COLO668 (cell line): ENCODE measurements at regions not wholly inside any gene's neighbourhood (a gene's known extent, or its start where the extent isn't known, plus 50 kb on each side); places are given as distances from the start of the nearest gene placed in this dataset.
"Not testable (repeated sequence)": the region's sequence is repeated elsewhere in the genome, so short reads cannot be mapped to it uniquely, and the experiment has no call there.

Source experiments
- DNase-seq: peaks from one replicate; lab custom pipeline; 2025; ENCODE audit not compliant: unreplicated experiment; lab: John Stamatoyannopoulos, UW

DNA sequence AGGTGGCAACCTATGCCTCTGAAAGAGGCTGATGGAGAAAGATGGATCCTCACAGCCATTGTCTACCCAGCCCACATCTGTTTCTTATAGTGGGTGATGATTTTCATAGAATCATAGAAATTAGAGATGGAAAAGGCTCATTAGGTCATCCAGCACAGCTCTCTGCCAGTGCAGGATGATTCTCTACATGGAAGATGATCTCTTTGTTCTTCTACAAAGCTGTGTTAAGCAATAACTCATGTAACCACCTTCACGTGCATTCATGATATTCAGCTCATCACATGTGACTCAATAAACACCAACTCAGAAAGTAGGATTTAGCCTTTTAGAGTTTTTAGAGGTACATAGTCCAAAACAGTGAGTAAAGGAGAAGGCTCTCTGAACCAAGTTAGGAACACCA lies 539.4 kb upstream of the ID2 start:
- DNase-seq, result no peak

DNA sequence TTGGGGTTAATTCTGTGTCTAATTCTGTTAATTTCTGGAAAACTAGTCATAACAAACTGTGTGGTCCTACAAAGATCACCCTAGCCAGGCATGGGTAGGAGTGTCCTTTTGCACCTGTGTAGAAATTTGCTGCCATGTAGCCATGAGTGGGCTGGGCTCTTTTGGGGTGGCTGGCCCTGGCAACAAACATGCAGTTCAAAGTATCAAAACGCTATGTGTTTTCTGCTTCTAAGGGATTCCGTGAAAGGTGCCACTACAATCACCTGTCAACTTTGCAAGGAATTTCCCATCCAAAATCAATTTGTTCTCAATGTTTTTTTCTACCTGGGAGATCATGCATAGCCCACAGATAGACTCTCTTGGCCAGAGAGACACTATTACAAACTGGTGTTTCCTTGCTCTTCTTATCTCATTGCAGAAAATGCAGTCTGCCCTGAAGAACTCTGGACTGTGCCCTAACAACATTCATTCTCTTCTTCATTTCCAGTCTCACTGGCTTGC lies 537.7 kb upstream of the ID2 start:
- DNase-seq, result no peak

DNA sequence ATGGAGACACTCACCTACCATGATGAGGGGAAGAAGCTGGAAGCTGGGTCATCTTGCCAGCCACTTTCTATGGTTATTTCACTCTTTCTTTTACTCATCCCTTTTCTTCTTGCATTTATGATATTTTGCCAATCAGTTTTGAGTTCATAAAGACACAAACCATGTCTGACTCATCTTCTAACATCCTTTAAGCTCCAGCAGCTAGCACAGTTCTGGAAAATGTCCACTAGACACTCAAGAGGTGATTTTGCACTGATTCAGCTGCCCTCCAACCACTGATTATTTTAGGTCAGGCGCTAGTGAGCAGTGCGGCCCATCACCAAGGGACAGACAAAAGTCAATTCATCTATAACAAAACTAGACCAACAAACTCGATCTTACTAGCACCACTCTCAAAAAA lies 537.1 kb upstream of the ID2 start:
- DNase-seq, result no peak

DNA sequence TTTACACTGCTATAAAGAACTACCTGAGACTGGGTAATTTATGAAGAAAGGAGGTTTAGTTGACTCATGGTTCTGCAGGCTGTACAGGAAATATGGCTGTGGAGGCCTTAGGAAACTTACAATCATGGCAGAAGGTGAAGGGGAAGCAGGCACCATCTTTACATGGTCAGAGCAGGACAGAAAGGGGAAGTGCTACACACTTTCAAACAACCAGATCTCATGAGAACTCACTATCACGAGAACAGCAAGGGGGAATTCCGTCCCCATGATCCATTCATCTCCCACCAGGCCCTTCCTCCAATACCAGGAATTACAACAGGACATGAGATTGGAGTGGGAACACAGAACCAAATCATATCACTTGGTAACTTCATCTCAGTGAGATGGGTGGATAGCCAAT lies 536.5 kb upstream of the ID2 start:
- not testable (repeated sequence) for DNase-seq

DNA sequence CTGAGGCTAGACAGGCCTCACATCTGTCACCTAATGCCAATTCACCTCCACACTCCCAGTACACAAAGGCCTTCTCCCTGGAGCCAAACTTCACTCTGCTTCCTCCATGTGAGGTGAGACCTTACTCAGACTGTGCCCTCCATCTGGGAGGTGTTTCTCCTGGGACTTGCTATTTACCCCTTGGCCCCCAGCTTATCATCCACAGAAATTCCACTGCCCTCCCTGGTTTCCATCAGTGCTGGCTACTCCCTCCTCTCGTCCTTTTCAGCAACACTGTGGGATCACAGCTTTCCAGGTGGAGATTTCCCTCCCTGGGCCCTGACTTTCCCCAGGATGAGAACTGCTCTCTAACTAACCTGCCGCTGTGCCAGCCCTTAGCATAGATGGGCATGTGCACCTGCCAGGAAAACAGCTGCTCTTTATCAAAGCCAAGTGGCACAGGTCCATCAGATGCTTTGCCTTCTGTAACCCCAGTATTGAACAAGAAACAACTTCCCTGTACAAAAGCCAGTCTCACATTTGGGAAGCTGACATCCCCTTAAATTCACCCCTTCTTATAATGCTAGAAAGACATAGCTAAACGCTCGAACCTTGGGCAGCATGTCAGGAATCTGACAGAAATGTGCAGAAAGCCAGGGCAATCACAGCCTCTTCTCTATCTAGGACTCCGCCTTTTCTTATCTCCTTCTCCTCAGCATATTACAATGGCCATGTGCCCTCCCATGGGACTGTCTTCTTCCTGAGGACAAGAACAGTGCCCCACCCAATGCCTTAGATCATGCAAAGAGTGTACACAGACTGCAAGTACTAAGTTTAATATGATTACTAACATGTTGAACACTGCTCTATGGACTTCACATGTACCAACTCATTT lies 535.5 kb upstream of the ID2 start:
- DNase-seq, result peak; percentile 47

DNA sequence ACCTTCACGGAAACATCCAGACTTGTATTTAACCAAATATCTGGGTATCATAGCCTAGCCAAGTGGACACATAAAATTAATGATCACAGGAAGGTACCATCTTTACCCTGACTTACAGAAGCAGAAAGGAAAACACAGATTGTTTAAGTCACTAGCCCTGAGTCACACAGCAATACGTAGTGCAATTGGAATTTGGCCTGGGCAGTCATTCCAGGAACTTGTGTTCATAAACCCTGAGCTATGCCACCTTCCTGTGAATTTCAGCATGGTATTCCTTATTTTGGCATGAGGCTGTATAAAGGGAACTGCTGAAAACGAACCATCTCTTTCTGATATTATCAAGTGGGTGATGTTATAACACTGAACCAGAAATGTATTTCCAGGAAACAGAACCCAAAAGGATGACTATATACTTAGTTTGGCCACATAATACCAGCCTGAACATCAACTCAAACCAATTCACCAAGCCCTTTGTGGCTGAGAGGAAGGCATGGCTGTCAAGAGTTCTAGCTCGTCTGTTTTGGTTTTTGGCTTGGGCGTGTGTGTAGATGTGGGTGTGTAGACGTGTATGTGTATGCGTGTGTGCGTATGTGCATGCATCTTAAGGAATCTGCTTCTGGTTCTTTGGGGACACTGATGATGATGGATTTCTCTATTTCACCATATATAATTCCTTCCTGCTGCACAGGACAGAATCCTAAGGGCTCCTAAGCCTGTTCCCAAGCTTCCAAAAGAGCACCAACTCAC lies 533.4 kb upstream of the ID2 start:
- DNase-seq, result no peak

DNA sequence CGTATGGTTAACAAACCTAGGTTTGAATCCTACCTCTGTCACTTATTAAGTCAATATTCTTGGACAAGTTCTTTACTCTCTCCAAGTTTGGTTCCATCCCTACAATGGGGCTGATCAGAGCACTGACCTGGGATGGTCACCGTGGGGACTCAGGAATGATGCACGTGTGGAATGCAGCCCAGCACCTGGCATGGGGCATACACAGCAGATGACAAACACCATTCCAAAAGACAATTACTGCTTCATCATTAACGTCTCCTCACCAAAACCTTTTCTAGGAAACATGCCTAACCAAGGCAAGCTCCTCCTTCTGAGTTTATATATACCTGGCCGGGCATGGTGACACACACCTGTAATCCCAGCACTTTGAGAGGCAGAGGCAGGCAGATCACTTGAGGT lies 532.9 kb upstream of the ID2 start:
- no peak for DNase-seq

DNA sequence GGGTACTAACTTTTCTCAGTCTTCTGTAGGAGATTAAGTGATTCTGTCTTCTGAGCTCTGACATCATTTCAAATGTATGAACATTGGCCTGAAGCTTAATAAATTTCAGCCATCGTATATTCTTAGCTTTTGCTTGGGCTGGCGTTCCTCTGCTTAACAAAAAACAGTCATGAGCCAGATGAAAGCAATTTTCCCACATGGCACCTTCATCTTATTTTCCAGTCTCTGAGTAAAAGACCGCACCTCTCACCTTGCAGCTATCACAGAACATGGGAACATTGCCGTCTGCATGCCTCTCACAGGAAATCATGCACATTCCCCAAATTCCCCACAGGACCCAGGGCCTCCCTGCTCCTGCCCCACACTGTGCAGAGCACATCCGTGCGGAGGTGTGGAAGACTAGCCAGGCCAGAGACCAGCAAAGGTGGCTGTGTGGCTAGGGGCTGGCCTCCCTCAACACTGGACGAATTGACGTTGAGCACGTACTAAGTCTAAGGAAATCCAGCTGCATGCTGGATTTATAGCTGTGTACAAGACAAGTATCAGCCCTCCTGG lies 531.8 kb upstream of the ID2 start:
- DNase-seq, result no peak

DNA sequence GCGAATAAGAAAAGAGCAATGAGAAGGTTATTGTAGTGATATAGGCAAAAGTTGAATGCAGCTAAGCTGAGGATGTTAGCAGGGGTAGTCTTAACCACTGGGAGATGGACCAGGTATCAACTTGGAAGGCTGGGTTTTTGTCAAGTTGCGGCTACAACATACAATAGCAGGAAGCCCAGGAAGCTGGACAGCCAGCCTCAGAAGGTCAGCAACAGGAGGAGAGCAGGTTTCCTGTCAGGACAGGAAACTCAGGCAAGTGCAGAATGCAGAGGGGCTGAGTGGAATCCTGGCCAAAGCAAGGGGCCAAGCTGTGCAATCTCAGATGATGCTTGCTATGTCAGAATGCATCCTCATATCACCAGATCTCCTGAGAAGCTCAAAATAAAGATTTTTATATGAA lies 530.0 kb upstream of the ID2 start:
- no peak for DNase-seq

DNA sequence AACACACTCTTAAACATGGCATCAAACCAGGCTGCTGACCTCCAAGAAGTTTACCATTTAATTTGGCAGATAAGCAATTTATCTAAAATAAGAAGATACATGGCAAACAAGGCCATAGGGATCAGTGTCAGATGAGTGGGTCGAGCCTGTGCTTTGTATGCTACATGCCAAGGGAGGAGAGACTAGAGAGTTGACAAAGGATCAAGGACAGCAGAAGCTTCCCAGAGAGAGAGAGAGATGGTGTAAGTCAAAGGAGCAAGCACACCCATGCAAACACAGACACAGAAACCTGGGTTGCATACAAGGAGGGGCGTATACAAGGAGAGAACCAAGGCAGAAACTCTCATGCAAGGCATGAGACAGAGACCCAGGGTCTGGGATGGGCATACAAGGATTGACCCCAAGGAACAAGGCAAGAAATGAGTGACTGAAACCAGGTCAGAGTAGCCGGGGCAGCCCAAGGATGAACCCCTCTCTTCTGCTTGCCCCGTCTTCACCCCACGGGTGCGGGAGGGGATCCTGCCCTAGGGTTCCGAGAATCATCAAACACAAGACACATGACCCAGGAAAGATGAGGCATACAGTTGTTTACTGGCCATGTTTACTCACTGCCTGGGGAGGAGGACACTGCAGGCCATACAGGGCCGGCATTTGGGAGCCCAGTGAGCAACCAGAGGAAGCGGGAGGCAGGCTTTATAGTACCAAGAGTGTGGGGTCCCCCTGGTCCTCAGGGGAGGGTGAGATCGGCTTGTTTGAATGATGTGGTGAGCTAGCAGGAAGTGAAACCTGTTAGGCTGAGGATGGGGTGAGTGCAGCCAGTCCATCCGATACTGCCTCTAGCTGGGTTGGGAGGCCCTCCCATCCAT lies 529.2 kb upstream of the ID2 start:
- DNase-seq, result no peak

DNA sequence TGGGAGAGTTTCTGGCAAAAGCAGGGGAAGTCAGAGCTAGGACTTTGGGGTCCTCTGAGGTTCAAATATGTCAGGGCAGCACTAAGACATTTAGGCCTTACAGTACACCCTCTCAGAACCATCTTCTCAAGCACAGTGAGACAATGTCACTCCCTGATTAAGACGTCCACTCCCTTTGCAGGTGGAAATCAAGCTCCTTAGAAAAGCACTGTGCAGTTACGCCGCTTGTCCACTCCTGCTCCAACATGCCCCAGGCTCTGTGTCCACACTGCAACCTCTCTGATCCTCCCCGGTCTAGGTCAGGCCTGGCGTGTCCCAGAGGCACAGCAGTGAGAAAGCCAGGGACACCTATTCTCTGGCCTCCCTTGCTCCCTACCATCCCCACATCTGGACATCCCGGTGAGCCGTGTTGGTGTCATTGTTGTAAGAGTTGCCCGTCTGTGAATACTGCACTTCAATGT lies 528.6 kb upstream of the ID2 start:
- DNase-seq, result no peak

DNA sequence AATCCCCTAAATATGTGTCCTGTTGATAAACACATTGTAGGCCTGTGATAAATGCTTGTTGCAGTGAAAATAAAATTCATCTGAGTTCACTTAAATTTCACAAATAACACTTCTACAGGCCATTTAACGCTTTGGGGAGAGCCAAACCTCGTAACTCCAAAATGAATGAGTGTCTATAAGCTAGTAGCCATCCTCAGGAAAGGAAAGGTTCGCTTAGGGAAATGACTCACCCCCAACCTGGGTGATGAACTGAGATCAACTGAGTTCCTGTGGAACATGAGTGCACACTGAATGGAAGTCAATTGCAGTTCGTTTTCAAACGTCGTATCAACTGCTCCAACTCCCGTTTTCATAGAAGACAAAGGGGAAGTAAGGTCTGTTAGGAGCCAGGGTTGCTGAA lies 527.6 kb upstream of the ID2 start:
- DNase-seq, result no peak

DNA sequence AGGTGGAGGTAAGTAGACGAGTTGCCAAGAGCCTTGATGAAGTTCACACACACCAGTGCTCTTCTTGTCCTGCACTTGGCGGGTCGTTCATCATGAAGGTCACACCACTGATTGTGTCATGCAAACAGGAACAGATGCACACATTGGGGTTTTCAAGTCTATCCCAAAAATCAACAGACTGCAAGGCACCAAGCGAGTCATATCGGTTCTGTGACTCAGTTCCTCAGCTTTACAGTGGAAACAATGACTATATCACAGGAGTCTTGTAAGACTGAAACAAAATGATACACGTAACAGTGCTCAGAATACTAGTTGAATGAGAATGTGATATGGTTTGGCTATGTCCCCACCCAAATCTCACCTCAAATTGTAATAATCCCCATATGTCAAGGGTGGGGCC lies 526.9 kb upstream of the ID2 start:
- DNase-seq, result no peak

DNA sequence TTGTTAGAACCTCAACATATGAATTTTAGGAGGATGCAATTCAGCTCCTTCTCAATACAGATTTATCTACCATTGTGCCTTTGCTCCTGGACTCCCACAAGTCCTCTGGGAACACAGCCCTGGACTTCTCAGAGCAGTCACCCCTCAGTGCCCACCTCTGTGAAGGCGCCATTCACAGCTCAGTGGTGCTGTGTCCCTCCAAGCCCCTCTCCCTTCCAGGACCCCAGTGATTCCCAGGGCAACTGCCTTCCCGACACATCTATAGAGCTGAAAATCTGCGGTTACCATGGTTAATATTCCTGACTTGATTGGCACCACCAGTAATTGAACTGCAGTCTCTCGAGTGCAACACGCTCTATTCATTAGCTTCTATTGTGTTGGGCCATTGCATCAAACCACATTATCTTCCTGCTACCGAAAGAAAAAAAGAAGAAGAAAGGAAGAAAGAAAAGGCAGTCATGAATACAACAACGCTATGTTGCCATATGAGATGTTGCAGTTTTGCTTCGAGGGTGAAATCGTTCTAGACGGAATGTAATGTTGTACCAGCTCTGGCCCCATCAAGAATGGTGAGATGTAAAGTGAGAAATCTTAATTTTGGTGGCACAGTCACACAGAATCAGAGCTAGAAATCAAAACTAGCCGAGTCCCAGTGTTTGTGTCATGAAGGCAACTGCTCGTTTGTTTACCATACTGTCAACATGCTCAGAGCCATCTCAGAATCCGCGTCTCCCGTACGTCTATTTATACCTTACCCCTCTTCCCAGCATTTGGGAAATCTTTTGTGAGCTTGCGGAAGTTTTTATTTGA lies 524.0 kb upstream of the ID2 start:
- no peak for DNase-seq

DNA sequence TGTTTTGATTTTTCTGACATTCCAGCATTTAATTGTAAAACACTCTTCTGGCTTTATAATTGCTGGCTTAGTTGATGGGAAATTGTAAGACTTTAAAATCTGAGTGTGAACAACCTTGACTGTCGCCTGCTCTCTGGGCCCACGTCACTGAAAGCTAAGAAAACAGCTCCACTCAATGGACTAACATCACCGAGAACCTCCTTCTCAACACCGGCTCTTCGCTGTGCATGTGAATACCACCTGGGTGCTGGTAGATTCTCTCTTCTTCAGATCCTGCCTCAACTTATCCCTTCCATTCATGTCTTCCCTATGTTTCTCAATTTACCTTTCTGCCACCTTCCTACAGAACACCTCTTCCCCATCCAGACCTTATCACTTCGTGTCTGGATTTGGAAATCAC lies 523.1 kb upstream of the ID2 start:
- DNase-seq, result no peak

DNA sequence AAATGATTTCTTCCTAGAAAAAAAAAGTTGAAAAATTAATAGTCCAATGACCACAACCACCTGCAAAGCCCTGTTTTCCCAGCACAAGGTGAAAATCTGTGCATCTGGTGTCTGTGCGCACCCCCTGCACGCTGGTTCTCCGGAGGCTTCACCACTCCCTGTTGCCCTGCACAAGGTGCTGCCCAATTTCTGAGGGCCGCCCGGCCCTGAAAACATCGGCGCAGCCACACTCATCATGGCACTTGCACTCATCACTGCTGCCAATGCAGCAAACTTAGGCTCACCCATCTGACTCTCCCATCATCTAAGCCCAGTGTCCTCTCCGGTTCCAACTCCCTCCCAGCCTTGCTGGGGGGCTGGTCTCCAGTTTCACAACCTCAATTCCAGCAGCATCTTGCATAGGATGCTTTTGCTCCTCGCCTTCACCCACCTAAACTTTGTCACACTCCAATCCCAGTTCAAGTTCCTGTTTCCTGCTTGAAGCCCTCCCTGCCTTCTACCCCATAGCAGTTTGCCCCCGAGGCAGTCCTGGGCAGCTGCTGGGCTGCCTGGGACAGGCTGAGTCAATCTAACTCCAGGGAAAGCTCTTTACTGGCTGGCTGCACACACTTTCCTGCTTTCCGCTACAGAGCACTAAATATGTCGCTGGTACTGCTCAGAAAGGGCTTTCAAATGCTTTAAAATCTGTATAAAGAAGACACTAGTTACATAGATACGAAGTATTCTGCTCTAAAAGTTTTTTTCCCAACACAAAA lies 522.5 kb upstream of the ID2 start:
- no peak for DNase-seq

DNA sequence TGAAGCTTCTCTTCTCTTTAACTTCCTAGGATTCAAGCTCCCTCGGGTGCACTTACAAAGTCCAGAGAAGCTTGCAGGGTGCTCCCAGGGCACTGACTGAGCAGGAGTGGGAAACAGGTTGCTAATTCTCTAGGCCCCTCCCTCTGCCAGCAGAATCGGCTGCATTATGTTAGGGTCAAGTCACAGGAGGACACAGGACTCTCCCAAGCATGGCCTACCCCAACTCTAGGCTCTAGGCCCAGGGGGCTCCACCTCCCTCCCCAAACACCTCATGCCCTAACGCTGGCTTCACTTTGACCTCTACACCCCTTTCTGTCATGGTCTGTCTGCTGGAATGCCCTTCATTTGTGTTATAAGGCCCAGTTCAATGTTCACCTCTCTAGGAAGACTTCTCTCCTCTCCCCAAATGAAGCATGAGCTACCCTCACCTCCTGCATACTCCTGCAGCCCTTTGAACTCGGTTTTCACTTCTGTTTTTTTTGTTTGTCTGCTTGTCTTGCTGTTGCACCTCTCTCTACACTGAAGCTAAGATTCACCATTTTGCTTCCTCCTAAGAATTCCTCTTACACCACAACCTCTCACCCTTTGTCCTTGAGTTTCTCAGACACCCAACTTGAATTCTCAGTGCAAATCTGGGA lies 521.8 kb upstream of the ID2 start:
- no peak for DNase-seq

DNA sequence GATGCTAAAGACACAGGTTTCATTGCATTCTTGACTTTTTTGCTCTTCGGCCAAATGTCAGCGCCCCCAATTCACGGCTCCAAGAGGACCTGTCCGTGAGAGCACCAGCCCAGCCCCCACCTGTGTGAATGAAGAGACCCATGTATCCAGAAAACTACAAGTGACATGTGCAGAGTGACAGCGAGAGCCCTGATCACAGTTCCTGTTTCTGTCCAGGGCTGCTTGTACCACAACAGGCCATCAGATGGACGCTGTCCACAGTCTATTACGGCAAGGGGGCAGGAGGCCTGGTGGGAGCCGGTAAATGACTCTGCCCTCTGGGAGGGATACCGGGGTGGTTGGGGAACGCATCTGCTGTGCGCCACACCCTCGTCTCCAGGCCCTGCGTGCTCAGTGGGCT lies 520.9 kb upstream of the ID2 start:
- DNase-seq, result no peak

DNA sequence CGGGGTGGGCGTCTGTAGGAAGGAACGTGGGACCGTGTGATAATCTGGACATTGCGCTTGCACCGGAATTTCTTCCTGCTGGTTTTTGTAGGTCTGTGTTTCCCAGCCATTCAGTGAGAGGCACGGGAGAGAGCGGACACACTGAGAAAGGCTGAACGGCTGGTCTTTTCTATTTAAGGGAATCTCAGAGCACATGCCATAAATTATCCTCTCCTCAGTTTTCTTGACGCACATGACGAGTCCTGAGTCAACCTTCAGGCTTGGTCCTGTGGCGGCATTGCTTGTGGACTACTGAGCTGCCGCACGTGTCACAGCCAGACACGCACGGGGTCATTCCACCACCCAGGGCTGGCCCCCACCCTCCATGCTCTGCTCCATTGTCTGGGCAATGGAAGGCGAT lies 519.3 kb upstream of the ID2 start:
- DNase-seq, result no peak
